Ovary (tissue), 7 donors: ENCODE measurements at regions not wholly inside any gene's neighbourhood (a gene's known extent, or its start where the extent isn't known, plus 50 kb on each side); places are given as distances from the start of the nearest gene placed in this dataset.
"Not testable (repeated sequence)": the region's sequence is repeated elsewhere in the genome, so short reads cannot be mapped to it uniquely, and the experiment has no call there.

Source experiments
- DNase-seq, 5 donors: peaks; one replicate each; pipeline ENCODE4 v3.0.0-alpha.2; 2019 to 2020
- H3K27ac ChIP-seq, 2 donors: fragments of 200-600 bp; one replicate each; pipeline versions ENCODE4 v1.5.1 to v1.8.0; 2019 to 2022
- H3K27me3 ChIP-seq: fragments of 200-600 bp; one replicate; pipeline ENCODE4 v1.8.0; 2022
- H3K36me3 ChIP-seq: fragments of 200-600 bp; sonication (generic); one replicate; pipeline ENCODE4 v1.5.1; 2019
- H3K4me1 ChIP-seq: one replicate; pipeline ENCODE4 v1.8.1; 2013; ENCODE audit warnings: mild to moderate bottlenecking, moderate library complexity; ENCODE audit not compliant: insufficient read depth
- H3K4me3 ChIP-seq: fragments of 200-600 bp; sonication (generic); one replicate; pipeline ENCODE4 v1.5.1; 2017
- H3K9me3 ChIP-seq, 2 donors: fragments of 200-600 bp in 1 of 2; sonication (generic) in 1 of 2; one replicate each; pipeline versions ENCODE4 v1.5.1 to v1.8.1; 2013 to 2019; ENCODE audit warnings: mild to moderate bottlenecking in 1 of 2, moderate library complexity in 1 of 2
- EP300 ChIP-seq: sonication (generic); formaldehyde crosslinking; IDR thresholded peaks from one replicate; pipeline ENCODE4 v1.6.1; 2017; ENCODE audit warnings: antibody characterized with exemption
- POLR2A ChIP-seq: fragments of 450-650 bp; IDR thresholded peaks from one replicate; pipeline ENCODE4 v1.6.1; 2017; ENCODE audit warnings: antibody characterized with exemption, mild to moderate bottlenecking, moderate library complexity
- WGBS, 3 donors: extraction: QIAGEN DNeasy Blood & Tissue Kit in 1 of 3; methylation state at CpG; one replicate each; pipeline versions ENCODE4 v1.1.5 to v1.1.7; 2013 to 2017; 5-methylcytosine and 5-hydroxymethylcytosine counted together
- intact Hi-C, 4 donors: fragments of 100-400 bp; cut with DNase I; formaldehyde crosslinking; loops; one replicate each; pipeline versions ENCODE4 v1.11.0 to v1.15.1; 2022 to 2023
- TF ChIP-seq, protein P1 (sequence below), 3 donors: fragments of 450-650 bp in 2 of 3; fragments of 200-600 bp in 1 of 3; IDR thresholded peaks; one replicate each; pipeline versions ENCODE4 v1.5.1 to v1.8.0; 2016 to 2022; ENCODE audit warnings: antibody characterized with exemption in 3 of 3, mild to moderate bottlenecking in 1 of 3
- donor health status: DM: no; HTN: no; CAD: no; lungs with moderate emphysema.
- donor health status: DM: no; HTN: no; CAD: no.
- donor health status: Bipolar disorder and iron deficiency.
- donor health status: DM: no; HTN: no; CAD: no.
- donor health status: DM: yes; HTN: yes; CAD: no.

DNA sequence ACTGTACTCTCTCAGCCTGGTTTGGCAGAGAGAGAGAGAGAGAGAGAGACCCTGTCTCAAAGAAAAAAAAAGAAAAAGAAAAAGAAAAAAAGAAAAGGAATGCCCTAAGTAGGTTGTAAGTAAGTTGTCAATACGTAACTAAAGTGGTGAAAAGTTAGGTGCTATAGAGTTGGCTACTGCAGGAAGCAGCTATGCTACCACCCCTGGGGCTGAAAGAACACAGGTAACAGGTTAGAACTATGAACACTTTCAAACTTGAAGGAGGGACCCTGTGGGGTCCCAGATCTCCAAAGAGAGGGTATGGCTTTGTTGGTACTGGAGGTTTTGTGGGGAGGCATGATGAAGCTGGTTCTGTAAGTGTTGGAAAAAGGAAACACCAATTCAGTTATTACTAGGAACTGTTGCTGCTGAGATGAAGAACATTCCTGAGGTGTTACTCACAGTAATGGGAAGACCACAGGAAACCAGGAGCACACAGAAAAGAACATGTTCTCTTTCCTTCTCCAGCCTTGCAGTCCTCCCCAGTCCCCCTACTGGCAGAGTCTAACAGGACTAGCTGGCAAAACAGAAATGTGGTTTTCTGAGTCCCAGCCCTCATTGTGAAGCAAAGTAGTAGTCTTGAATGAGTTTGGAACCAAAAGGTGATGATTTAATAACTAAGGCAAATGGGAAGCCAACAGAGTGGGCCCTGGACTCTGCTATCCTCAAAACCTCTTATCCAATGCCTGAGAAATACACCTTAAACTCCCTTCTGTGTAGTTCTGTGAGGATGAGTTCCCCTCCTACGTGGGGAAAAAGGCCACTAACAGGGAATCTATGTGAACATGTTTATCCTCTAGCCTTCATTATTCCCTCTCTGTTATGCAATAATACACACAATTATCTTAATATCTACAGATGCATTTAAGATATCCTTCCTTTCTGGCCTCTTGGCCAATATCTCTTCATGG lies 427.0 kb upstream of the DDI1 start:
- Histone ChIP-seq H3K27me3 (no peaks in the 10 kb centered on the region), H3K9me3 (no peaks in the 10 kb centered on the region), H3K4me1 (no peaks in the 10 kb centered on the region), H3K27ac (no peak overlapping the region), H3K36me3 (no peaks in the 10 kb centered on the region), H3K4me3 (no peak overlapping the region)
- intact Hi-C loops, result no loop called here
- no peak for DNase-seq
- 47 to 74% (median 50%) methylated on average over 2 of the region's 2 CpGs for WGBS, 3 donors
- no peak for TF ChIP-seq POLR2A

DNA sequence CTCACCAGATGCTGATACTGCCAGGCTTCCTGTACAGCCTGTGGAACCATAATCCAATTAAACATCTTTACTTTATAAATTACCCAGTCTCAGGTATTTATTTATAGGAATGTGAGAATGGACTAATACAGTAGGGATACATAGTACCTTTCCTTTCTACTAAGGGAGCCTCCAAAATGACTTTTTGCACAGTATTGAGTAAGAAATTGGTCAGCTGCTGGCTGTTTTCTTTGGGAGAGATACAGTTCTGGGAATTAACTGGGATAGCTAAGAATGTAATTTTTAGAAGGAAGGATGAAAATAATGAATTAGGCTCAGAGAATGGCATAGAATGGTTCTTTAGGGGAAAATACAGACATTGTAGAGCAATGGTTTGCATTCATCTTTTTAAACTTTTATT lies 426.0 kb upstream of the DDI1 start:
- Histone ChIP-seq H3K27ac (no peak overlapping the region), H3K4me3 (no peak overlapping the region), H3K9me3 (no peaks in the 10 kb centered on the region), H3K4me1 (no peaks in the 10 kb centered on the region), H3K36me3 (no peaks in the 10 kb centered on the region), H3K27me3 (no peaks in the 10 kb centered on the region)
- no peak for TF ChIP-seq POLR2A
- no peak for TF ChIP-seq EP300
- TF ChIP-seq, protein P1, sequence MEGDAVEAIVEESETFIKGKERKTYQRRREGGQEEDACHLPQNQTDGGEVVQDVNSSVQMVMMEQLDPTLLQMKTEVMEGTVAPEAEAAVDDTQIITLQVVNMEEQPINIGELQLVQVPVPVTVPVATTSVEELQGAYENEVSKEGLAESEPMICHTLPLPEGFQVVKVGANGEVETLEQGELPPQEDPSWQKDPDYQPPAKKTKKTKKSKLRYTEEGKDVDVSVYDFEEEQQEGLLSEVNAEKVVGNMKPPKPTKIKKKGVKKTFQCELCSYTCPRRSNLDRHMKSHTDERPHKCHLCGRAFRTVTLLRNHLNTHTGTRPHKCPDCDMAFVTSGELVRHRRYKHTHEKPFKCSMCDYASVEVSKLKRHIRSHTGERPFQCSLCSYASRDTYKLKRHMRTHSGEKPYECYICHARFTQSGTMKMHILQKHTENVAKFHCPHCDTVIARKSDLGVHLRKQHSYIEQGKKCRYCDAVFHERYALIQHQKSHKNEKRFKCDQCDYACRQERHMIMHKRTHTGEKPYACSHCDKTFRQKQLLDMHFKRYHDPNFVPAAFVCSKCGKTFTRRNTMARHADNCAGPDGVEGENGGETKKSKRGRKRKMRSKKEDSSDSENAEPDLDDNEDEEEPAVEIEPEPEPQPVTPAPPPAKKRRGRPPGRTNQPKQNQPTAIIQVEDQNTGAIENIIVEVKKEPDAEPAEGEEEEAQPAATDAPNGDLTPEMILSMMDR (IDR thresholded peaks at IDR 0.05), result no peak
- intact Hi-C loops, result no loop called here
- no peak for DNase-seq

DNA sequence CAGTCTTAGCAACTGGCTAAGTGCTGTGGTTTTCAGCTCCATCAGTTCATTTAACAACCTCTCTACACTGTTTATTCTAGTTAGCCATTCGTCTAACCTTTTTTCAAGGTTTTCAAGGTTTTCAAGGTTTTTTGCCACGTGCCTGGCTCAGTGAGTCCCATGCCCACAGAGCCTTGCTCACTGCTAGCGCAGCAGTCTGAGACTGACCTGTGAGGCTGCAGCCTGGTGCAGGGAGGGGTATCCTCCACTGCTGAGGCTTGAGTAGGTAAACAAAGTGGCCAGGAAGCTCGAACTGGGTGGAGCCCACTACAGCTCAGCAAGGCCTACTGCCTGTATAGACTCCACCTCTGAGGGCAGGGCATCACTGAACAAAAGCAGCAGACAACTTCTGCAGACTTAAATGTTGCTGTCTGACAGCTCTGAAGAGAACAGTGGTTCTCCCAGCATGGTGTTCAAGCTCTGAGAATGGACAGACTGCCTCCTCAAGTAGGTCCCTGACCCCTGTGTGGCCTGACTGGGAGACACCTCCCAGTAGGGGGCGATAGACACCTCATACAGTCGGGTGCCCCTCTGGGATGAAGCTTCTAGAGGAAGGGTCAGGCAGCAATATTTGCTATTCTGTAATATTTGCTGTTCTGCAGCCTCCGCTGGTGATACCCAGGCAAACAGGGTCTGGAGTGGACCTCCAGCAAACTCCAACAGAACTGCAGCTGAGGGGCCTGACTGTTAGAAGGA lies 424.7 kb upstream of the DDI1 start:
- H3K4me3 ChIP-seq, H3K27ac ChIP-seq, H3K36me3 ChIP-seq, H3K9me3 ChIP-seq, intact Hi-C loops, H3K27me3 ChIP-seq, H3K4me1 ChIP-seq: not testable (repeated sequence)
- peak in 1 of 5 donors; percentile 6 for DNase-seq
- 65 to 81% (median 78%) methylated on average over 7 of the region's 7 CpGs for WGBS, 3 donors

DNA sequence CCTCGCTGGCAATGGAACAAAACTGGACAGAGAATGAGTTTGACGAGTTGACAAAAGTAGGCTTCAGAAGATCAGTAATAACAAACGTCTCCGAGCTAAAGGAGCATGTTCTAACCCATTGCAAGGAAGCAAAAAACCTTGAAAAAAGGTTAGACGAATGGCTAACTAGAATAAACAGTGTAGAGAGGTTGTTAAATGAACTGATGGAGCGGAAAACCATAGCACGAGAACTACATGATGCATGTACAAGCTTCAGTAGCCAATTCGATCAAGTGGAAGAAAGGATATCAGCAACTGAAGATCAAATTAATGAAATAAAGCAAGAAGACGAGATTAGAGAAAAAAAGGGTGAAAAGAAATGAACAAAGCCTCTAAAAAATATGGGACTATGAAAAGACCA lies 424.0 kb upstream of the DDI1 start:
- WGBS, 3 donors, result 92 to 94% (median 92%) methylated on average over 9 of the region's 9 CpGs
- H3K4me1 ChIP-seq, intact Hi-C loops, H3K4me3 ChIP-seq, H3K27ac ChIP-seq, H3K9me3 ChIP-seq, H3K27me3 ChIP-seq, DNase-seq, H3K36me3 ChIP-seq: not testable (repeated sequence)

DNA sequence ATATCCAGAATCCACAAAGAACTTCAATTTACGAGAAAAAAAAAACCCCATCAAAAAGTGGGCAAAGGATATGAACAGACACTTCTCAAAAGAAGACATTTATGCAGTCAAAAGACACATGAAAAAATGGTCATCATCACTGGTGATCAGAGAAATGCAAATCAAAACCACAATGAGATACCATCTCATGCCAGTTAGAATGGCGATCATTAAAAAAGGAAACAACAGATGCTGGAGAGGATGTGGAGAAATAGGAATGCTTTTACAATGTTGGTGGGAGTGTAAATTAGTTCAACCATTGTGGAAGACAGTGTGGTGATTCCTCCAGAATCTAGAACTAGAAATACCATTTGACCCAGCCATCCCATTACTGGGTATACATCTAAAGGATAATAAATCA lies 419.9 kb upstream of the DDI1 start:
- H3K27ac ChIP-seq, H3K36me3 ChIP-seq, intact Hi-C loops, H3K27me3 ChIP-seq, H3K9me3 ChIP-seq, H3K4me1 ChIP-seq, H3K4me3 ChIP-seq, DNase-seq: not testable (repeated sequence)
- WGBS, 3 donors, result 81 to 95% (median 84%) methylated on average over 2 of the region's 2 CpGs

DNA sequence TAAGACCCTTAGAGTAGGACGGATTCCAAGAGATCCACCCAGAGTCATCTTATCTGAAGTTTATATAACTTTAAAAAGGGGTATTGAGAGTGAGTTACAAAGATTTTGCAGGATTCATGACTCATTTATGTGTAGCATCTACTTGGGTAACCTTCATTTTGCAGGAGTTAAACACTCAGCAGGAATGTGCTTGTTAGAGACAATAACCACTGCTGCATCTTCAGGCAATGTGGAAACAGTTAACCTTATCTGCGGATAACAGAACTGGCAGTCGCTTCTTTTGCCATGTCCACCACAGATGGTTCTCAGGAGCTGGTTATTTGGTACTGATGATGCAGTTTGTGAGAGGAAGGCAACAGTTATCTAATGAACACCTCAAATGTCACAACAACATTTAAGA lies 417.9 kb upstream of the DDI1 start:
- no peak for TF ChIP-seq EP300
- TF ChIP-seq, protein P1 (IDR thresholded peaks at IDR 0.05), result no peak
- TF ChIP-seq POLR2A, result no peak
- H3K9me3 ChIP-seq, result no peaks in the 10 kb centered on the region
- H3K36me3 ChIP-seq, result no peaks in the 10 kb centered on the region
- H3K27ac ChIP-seq, result no peak overlapping the region
- WGBS, 3 donors, result 51 to 75% (median 65%) methylated on average over 3 of the region's 3 CpGs
- no peak overlapping the region for H3K4me3 ChIP-seq
- DNase-seq, result no peak
- H3K4me1 ChIP-seq, result no peaks in the 10 kb centered on the region
- intact Hi-C loops, result no loop called here
- no peaks in the 10 kb centered on the region for H3K27me3 ChIP-seq
